ENCODE measurements at regions not wholly inside any gene's neighbourhood (a gene's known extent, or its start where the extent isn't known, plus 50 kb on each side); places are given as distances from the start of the nearest gene placed in this dataset.

- TF ChIP-seq EZH2 (IDR thresholded peaks at IDR 0.05; ENCODE audit: insufficient read depth, poor library complexity, severe bottlenecking) = no peak
- no peak for TF ChIP-seq EZH2phosphoT487 (IDR thresholded peaks at IDR 0.05; ENCODE audit: insufficient read depth, low read depth)
Measured at GRCh38 chr3:117417411-117417810, 707.8 kb downstream of the TUSC7 start.

All from GM23248 (cell line).